GM21447 (cell line): ENCODE measurements at regions not wholly inside any gene's neighbourhood (a gene's known extent, or its start where the extent isn't known, plus 50 kb on each side); places are given as distances from the start of the nearest gene placed in this dataset.

Experiments used
- ATAC-seq: cut with Tn5 transposase; IDR thresholded peaks from one replicate; pipeline ENCODE4 v1.9.1; 2021; ENCODE audit not compliant: unreplicated experiment

GRCh38 chr1:177790566-177790965, 179.3 kb downstream of the SEC16B start:
- no peak for ATAC-seq

- no peak for ATAC-seq
Measured at GRCh38 chr1:177789956-177790355, 179.9 kb downstream of the SEC16B start.

GRCh38 chr1:177786176-177786745, 183.6 kb downstream of the SEC16B start:
- no peak for ATAC-seq

GRCh38 chr1:177784936-177785335, 184.9 kb downstream of the SEC16B start:
- ATAC-seq: no peak

- no peak for ATAC-seq
Measured at GRCh38 chr1:177784409-177784808, 185.4 kb downstream of the SEC16B start.

GRCh38 chr1:177783051-177783450, 186.8 kb downstream of the SEC16B start:
- ATAC-seq: no peak

GRCh38 chr1:177780096-177780700, 189.7 kb downstream of the SEC16B start:
- no peak for ATAC-seq

GRCh38 chr1:177779166-177779965, 190.5 kb downstream of the SEC16B start:
- ATAC-seq: no peak

GRCh38 chr1:177775924-177776323, 193.9 kb downstream of the SEC16B start:
- ATAC-seq: no peak

- ATAC-seq: no peak
Measured at GRCh38 chr1:177772386-177772960, 197.4 kb downstream of the SEC16B start.

- no peak for ATAC-seq
Measured at GRCh38 chr1:177771688-177772087, 198.2 kb downstream of the SEC16B start.

- no peak for ATAC-seq
Measured at GRCh38 chr1:177770096-177770495, 199.8 kb downstream of the SEC16B start.

GRCh38 chr1:177755851-177756560, 213.9 kb downstream of the SEC16B start:
- ATAC-seq: no peak

- ATAC-seq: no peak
Measured at GRCh38 chr1:177754603-177755002, 215.3 kb downstream of the SEC16B start.

GRCh38 chr1:177753655-177754054, 216.2 kb downstream of the SEC16B start:
- ATAC-seq: no peak

- no peak for ATAC-seq
Measured at GRCh38 chr1:177748080-177748801, 221.6 kb downstream of the SEC16B start.

GRCh38 chr1:177746155-177746554, 223.7 kb downstream of the SEC16B start:
- ATAC-seq: no peak

- ATAC-seq: no peak
Measured at GRCh38 chr1:177744906-177745305, 225.0 kb downstream of the SEC16B start.

GRCh38 chr1:177741476-177741875, 228.4 kb downstream of the SEC16B start:
- ATAC-seq: no peak

GRCh38 chr1:177739780-177740179, 230.1 kb downstream of the SEC16B start:
- no peak for ATAC-seq

- no peak for ATAC-seq
Measured at GRCh38 chr1:177737456-177737855, 232.4 kb downstream of the SEC16B start.
